ENCODE measurements at regions not wholly inside any gene's neighbourhood (a gene's known extent, or its start where the extent isn't known, plus 50 kb on each side); places are given as distances from the start of the nearest gene placed in this dataset.

- TF ChIP-seq ELK4 (IDR thresholded peaks at IDR 0.05; ENCODE audit: borderline replicate concordance, low read depth, low read length) (no peak), ZNF24 (tag by site-specific recombination; IDR thresholded peaks at IDR 0.05) (no peak), CTCF (tag by site-specific recombination; IDR thresholded peaks at IDR 0.05) (no peak), ZNF785 (tag by site-specific recombination; IDR thresholded peaks at IDR 0.05) (no peak), ZNF639 (tag by site-specific recombination; IDR thresholded peaks at IDR 0.05) (no peak), ZNF626 (tag by site-specific recombination; IDR thresholded peaks at IDR 0.05) (no peak), ZNF76 (tag by site-specific recombination; IDR thresholded peaks at IDR 0.05; ENCODE audit: borderline replicate concordance, low read depth) (no peak)
These were observed 238.0 kb downstream of the TBXT start for GRCh38 chr6:165929607-165930006.

All from HEK293 (cell line).